ENCODE measurements at regions not wholly inside any gene's neighbourhood (a gene's known extent, or its start where the extent isn't known, plus 50 kb on each side); places are given as distances from the start of the nearest gene placed in this dataset.
"Not testable (repeated sequence)": the region's sequence is repeated elsewhere in the genome, so short reads cannot be mapped to it uniquely, and the experiment has no call there.

DNA sequence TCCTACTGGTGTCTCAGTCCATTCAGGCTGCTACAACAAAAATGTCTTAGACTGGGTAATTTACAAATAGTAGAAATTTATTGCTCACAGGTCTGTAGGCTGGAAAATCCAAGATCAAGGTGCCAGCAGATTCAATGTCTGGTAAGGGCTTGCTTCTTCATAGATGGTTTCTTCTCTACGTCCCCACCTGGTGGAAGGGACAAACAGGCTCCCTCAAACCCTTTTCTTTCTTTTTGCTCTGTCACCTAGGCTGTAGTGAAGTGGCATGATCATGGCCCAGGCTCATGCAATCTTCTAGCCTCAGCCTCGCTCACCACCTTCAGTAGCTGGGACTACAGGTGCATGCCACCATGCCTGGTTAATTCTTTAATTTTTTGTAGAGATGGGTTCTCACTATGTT, 106.8 kb upstream of the RPH3A start:
- Histone ChIP-seq H3F3A (ENCODE audit: low read depth) (no peaks in the 10 kb centered on the region), H3K9ac (no peak overlapping the region), H3K79me2 (ENCODE audit: low read depth) (no peaks in the 10 kb centered on the region), H3K36me3 (no peaks in the 10 kb centered on the region), H3K27me3 (no peaks in the 10 kb centered on the region), H2AFZ (replicated peaks) (no peak overlapping the region), H4K20me1 (ENCODE audit: low read depth) (no peaks in the 10 kb centered on the region), H3K4me1 (no peaks in the 10 kb centered on the region), H3K4me2 (no peak overlapping the region), H3K9me3 (ENCODE audit: low read depth) (no peaks in the 10 kb centered on the region), H3K4me3 (no peak overlapping the region), H3K27ac (no peak overlapping the region)
- no peak for TF ChIP-seq EZH2 (IDR thresholded peaks at IDR 0.05)
- no peak for TF ChIP-seq EZH2phosphoT487 (IDR thresholded peaks at IDR 0.05)
- TF ChIP-seq, protein P1, sequence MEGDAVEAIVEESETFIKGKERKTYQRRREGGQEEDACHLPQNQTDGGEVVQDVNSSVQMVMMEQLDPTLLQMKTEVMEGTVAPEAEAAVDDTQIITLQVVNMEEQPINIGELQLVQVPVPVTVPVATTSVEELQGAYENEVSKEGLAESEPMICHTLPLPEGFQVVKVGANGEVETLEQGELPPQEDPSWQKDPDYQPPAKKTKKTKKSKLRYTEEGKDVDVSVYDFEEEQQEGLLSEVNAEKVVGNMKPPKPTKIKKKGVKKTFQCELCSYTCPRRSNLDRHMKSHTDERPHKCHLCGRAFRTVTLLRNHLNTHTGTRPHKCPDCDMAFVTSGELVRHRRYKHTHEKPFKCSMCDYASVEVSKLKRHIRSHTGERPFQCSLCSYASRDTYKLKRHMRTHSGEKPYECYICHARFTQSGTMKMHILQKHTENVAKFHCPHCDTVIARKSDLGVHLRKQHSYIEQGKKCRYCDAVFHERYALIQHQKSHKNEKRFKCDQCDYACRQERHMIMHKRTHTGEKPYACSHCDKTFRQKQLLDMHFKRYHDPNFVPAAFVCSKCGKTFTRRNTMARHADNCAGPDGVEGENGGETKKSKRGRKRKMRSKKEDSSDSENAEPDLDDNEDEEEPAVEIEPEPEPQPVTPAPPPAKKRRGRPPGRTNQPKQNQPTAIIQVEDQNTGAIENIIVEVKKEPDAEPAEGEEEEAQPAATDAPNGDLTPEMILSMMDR (IDR thresholded peaks at IDR 0.05): no peak
- no peak overlapping the region for H3K4me3 Mint-ChIP-seq
- no peaks in the 10 kb centered on the region for H3K36me3 Mint-ChIP-seq
- DNase-seq (ENCODE audit: low spot score): no peak
- H3K27me3 Mint-ChIP-seq (ENCODE audit: insufficient read depth, low read depth): peaks cover 2% of the 10 kb centered on the region
- no peaks in the 10 kb centered on the region for H3K9me3 Mint-ChIP-seq
- H3K4me1 Mint-ChIP-seq: no peaks in the 10 kb centered on the region
- H3K27ac Mint-ChIP-seq: no peak overlapping the region

DNA sequence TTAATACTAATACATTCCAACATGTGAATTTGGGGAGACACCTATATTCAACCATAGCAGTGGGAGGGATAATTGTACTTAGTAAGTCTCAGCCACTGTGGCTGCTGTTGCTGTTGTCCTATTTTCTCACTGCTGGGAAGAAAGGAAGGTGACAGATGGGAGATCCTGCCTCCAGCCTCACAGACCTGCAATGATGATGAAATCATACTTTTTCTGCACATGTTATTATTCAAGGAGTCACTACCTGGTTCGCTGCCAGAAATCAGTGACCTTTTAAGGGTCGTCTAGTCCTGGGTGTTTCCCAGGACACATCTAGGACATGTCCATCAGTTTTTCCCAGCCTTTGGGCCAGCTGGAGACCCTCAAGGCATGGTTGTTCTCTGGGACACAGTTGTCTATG, 106.2 kb upstream of the RPH3A start:
- Histone ChIP-seq H3K4me1 (no peaks in the 10 kb centered on the region), H2AFZ (replicated peaks) (no peak overlapping the region), H4K20me1 (ENCODE audit: low read depth) (no peaks in the 10 kb centered on the region), H3F3A (ENCODE audit: low read depth) (no peaks in the 10 kb centered on the region), H3K9me3 (ENCODE audit: low read depth) (no peaks in the 10 kb centered on the region), H3K4me2 (no peak overlapping the region), H3K36me3 (no peaks in the 10 kb centered on the region), H3K27ac (no peak overlapping the region), H3K4me3 (no peak overlapping the region), H3K27me3 (no peaks in the 10 kb centered on the region), H3K9ac (no peak overlapping the region), H3K79me2 (ENCODE audit: low read depth) (no peaks in the 10 kb centered on the region)
- TF ChIP-seq, protein P1 (IDR thresholded peaks at IDR 0.05): no peak
- no peak for TF ChIP-seq EZH2phosphoT487 (IDR thresholded peaks at IDR 0.05)
- no peak for TF ChIP-seq EZH2 (IDR thresholded peaks at IDR 0.05)
- Mint-ChIP-seq H3K27ac (no peak overlapping the region), H3K36me3 (no peaks in the 10 kb centered on the region), H3K4me3 (no peak overlapping the region), H3K4me1 (no peaks in the 10 kb centered on the region), H3K27me3 (ENCODE audit: insufficient read depth, low read depth) (peaks cover under 1% of the 10 kb centered on the region), H3K9me3 (no peaks in the 10 kb centered on the region)
- DNase-seq (ENCODE audit: low spot score): no peak

DNA sequence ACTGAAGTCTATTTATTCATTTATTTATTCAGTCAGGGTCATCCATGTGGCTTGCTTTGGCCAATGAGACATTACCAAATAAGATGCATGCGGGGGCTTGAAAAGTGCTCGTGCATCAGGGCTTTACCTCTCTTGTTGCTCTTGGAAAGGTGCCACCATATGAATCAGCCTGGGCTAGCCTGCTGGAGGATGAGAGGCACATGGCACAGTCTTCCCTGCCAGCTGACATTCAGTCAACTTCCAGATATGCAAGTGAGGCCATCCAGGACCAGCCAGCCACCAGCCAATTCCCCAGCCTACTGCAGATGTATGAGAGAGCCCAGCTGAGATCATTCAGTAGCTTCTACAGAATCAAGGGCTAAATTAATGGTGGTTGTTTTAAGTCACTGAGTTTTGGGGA, 105.2 kb upstream of the RPH3A start:
- Histone ChIP-seq H3K27me3 (no peaks in the 10 kb centered on the region), H3K36me3 (no peaks in the 10 kb centered on the region), H3K9ac (no peak overlapping the region), H3K27ac (no peak overlapping the region), H3F3A (ENCODE audit: low read depth) (no peaks in the 10 kb centered on the region), H3K4me2 (no peak overlapping the region), H3K79me2 (ENCODE audit: low read depth) (no peaks in the 10 kb centered on the region), H3K4me1 (no peaks in the 10 kb centered on the region), H3K9me3 (ENCODE audit: low read depth) (no peaks in the 10 kb centered on the region), H3K4me3 (no peak overlapping the region), H4K20me1 (ENCODE audit: low read depth) (no peaks in the 10 kb centered on the region), H2AFZ (replicated peaks) (no peak overlapping the region)
- H3K9me3 Mint-ChIP-seq: no peaks in the 10 kb centered on the region
- no peak overlapping the region for H3K4me3 Mint-ChIP-seq
- TF ChIP-seq EZH2 (IDR thresholded peaks at IDR 0.05) (no peak), EZH2phosphoT487 (IDR thresholded peaks at IDR 0.05) (no peak)
- TF ChIP-seq, protein P1 (IDR thresholded peaks at IDR 0.05): no peak
- H3K36me3 Mint-ChIP-seq: no peaks in the 10 kb centered on the region
- H3K4me1 Mint-ChIP-seq: no peaks in the 10 kb centered on the region
- H3K27me3 Mint-ChIP-seq (ENCODE audit: insufficient read depth, low read depth): peaks cover 2% of the 10 kb centered on the region
- DNase-seq (ENCODE audit: low spot score): no peak
- H3K27ac Mint-ChIP-seq: no peak overlapping the region

DNA sequence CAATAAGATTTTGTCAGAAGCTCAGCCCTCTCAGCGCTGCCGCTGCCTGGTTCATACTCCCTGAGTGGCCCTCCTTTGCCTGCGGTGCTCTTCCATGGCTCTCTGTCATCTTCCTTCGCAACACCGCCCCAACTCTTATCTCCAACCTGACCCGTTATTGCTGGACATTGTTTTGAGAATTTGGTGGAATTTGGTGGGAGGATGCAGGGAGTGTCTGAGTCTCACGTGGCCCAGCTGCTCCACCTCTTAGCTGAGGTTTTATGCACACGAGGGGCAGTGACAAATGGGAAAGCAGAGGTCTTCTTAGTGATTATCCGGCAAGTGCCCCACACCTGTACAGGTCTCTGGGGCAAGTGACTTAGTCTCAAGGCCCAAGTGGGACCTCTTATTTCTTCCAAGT, 97.5 kb upstream of the RPH3A start:
- H3K27ac Mint-ChIP-seq: no peak overlapping the region
- Histone ChIP-seq H3K4me3 (no peak overlapping the region), H3K27ac (no peak overlapping the region), H3K79me2 (ENCODE audit: low read depth) (no peaks in the 10 kb centered on the region), H3K9ac (no peak overlapping the region), H3F3A (ENCODE audit: low read depth) (no peaks in the 10 kb centered on the region), H3K36me3 (no peaks in the 10 kb centered on the region), H2AFZ (replicated peaks) (peak overlapping the region; percentile 76), H4K20me1 (ENCODE audit: low read depth) (no peaks in the 10 kb centered on the region), H3K27me3 (peaks cover 2% of the 10 kb centered on the region), H3K4me1 (no peaks in the 10 kb centered on the region), H3K9me3 (ENCODE audit: low read depth) (no peaks in the 10 kb centered on the region), H3K4me2 (no peak overlapping the region)
- H3K27me3 Mint-ChIP-seq (ENCODE audit: insufficient read depth, low read depth): peaks cover 5% of the 10 kb centered on the region
- no peak for TF ChIP-seq EZH2phosphoT487 (IDR thresholded peaks at IDR 0.05)
- no peak for TF ChIP-seq EZH2 (IDR thresholded peaks at IDR 0.05)
- TF ChIP-seq, protein P1 (IDR thresholded peaks at IDR 0.05): no peak
- H3K36me3 Mint-ChIP-seq: no peaks in the 10 kb centered on the region
- no peak overlapping the region for H3K4me3 Mint-ChIP-seq
- no peaks in the 10 kb centered on the region for H3K9me3 Mint-ChIP-seq
- no peak for DNase-seq (ENCODE audit: low spot score)
- H3K4me1 Mint-ChIP-seq: no peaks in the 10 kb centered on the region

DNA sequence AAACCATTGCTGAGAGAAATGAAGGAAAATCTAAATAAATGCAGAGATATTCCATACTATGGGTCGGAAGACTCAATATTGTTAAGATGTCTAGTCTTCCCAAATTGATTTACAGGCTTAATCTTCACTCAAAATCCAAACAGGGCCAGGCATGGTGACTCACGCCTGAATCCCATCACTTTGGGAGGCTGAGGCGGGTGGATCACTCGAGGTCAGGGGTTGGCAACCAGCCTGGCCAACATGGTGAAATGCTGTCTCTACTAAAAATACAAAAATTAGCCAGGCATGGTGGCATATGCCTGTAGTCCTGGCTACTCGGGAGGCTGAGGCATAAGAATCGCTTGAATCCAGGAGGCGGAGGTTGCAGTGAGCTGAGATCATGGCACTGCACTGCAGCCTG, 94.1 kb upstream of the RPH3A start:
- not testable (repeated sequence) for H3F3A ChIP-seq (ENCODE audit: low read depth); H3K4me1 ChIP-seq; H3K4me3 Mint-ChIP-seq; H3K9ac ChIP-seq; H3K36me3 Mint-ChIP-seq; H3K79me2 ChIP-seq (ENCODE audit: low read depth); H3K9me3 ChIP-seq (ENCODE audit: low read depth); H3K4me3 ChIP-seq; H3K27me3 Mint-ChIP-seq (ENCODE audit: insufficient read depth, low read depth); DNase-seq (ENCODE audit: low spot score); H3K36me3 ChIP-seq; H3K27ac ChIP-seq; H4K20me1 ChIP-seq (ENCODE audit: low read depth); H3K9me3 Mint-ChIP-seq; H3K27ac Mint-ChIP-seq; H2AFZ ChIP-seq (replicated peaks); H3K4me1 Mint-ChIP-seq; H3K4me2 ChIP-seq
- H3K27me3 ChIP-seq: peaks cover 12% of the 10 kb centered on the region

Measured in neural progenitor cell (in vitro differentiated cells).